K562 (cell line): ENCODE measurements at regions not wholly inside any gene's neighbourhood (a gene's known extent, or its start where the extent isn't known, plus 50 kb on each side); places are given as distances from the start of the nearest gene placed in this dataset.

Source experiments
- ATAC-seq: fragments of 200-7000 bp; cut with Tn5 transposase; 3 replicates; pipeline ENCODE4 v1.9.1; 2020; ENCODE audit warnings: moderate library complexity
- BruUV-seq: library from RNA; stranded (reverse); fragments of 400-500 nt; replicated peaks from 2 replicates; lab custom pipeline; 2021; lab: Mats Ljungman, UMichigan
- CTCF ChIA-PET: fragments of 300-600 bp; formaldehyde crosslinking; extraction: SDS; loops from one replicate; lab custom pipeline; 2021; ENCODE audit warnings: low intra/inter-chr PET ratio; lab: Yijun Ruan, JAX
- POLR2A ChIA-PET: fragments of 300-600, 350-650 bp; sonication (Branson Sonifier 250); formaldehyde crosslinking; extraction: SDS; loops from one replicate; lab custom pipeline; 2021; ENCODE audit warnings: antibody characterized with exemption, inconsistent platforms; lab: Yijun Ruan, JAX
- DNase-seq, 4 experiments: peaks; one replicate each; pipeline versions ENCODE4 v3.0.0 to v3.0.0-alpha.2; 2011 to 2018; ENCODE audit warnings: low spot score in 3 of 4, mixed read lengths in 3 of 4; ENCODE audit errors: extremely low read depth in 1 of 4
- FAIRE-seq: peaks from 2 replicates; lab custom pipeline; 2011; peaks lifted over from hg19 to GRCh38; lab: Jason Lieb, UNC
- H2AFZ ChIP-seq: 2 replicates; pipeline ENCODE4 v1.6.0; 2011; ENCODE audit warnings: low read depth, low read length, control low read depth, inconsistent platforms
- H3K27ac ChIP-seq: fragments of 200-600 bp; 3 replicates; pipeline ENCODE4 v1.8.0; 2011; ENCODE audit warnings: low read depth, mild to moderate bottlenecking, control low read depth, inconsistent platforms, low read length, moderate library complexity, mixed read lengths; ENCODE audit errors: extremely low read depth
- H3K27me3 ChIP-seq, 2 experiments: fragments of 300-600 bp in 1 of 2; 2 replicates in 1 of 2; 3 replicates in 1 of 2; pipeline versions ENCODE4 v1.6.0 to v1.8.0; 2011; ENCODE audit warnings: inconsistent platforms in 2 of 2, low read length in 2 of 2, mild to moderate bottlenecking in 1 of 2, mixed read lengths in 1 of 2, moderate library complexity in 1 of 2; ENCODE audit not compliant: control insufficient read depth in 2 of 2, insufficient read depth in 2 of 2
- H3K36me3 ChIP-seq: fragments of 300-600 bp; 3 replicates; pipeline ENCODE4 v1.8.0; 2011; ENCODE audit warnings: mild to moderate bottlenecking, low read length, inconsistent platforms; ENCODE audit not compliant: control insufficient read depth, insufficient read depth
- H3K4me1 ChIP-seq, 2 experiments: fragments of 200-600 bp in 1 of 2; replicated peaks in 1 of 2; 2 replicates in 1 of 2; 3 replicates in 1 of 2; pipeline versions ENCODE4 v1.5.1 to v1.8.0; 2011; ENCODE audit warnings: inconsistent platforms in 2 of 2, low read length in 2 of 2, mild to moderate bottlenecking in 1 of 2, mixed read lengths in 1 of 2, moderate library complexity in 1 of 2; ENCODE audit not compliant: control insufficient read depth in 2 of 2, insufficient read depth in 2 of 2
- H3K4me2 ChIP-seq: 2 replicates; pipeline ENCODE4 v1.6.1; 2011; ENCODE audit warnings: low read length, control low read depth, inconsistent platforms, mixed read lengths; ENCODE audit not compliant: insufficient read depth
- H3K4me3 ChIP-seq: fragments of 200-600 bp; sonication (generic), shearing (Covaris generic); 2 replicates; pipeline ENCODE4 v1.5.1; 2016; ENCODE audit warnings: control low read depth, inconsistent platforms
- H3K79me2 ChIP-seq: fragments of 200-600 bp; 3 replicates; pipeline ENCODE4 v1.8.0; 2011; ENCODE audit warnings: low read length, inconsistent platforms; ENCODE audit not compliant: control insufficient read depth, insufficient read depth
- H3K9ac ChIP-seq, 2 experiments: 2 replicates each; pipeline versions ENCODE4 v1.6.0 to v1.6.1; 2011; ENCODE audit warnings: low read depth in 2 of 2, low read length in 2 of 2, control low read depth in 1 of 2, inconsistent platforms in 1 of 2, mild to moderate bottlenecking in 1 of 2, mixed read lengths in 1 of 2; ENCODE audit not compliant: insufficient read depth in 1 of 2
- H3K9me1 ChIP-seq: one replicate; pipeline ENCODE4 v1.6.0; 2011; ENCODE audit warnings: inconsistent platforms, mild to moderate bottlenecking, low read length, moderate library complexity; ENCODE audit not compliant: control insufficient read depth, insufficient read depth
- H3K9me3 ChIP-seq: replicated peaks from 2 replicates; pipeline ENCODE4 v1.5.1; 2011; ENCODE audit warnings: low read depth, low read length, inconsistent platforms; ENCODE audit not compliant: control insufficient read depth, insufficient read depth
- H4K20me1 ChIP-seq: replicated peaks from 2 replicates; pipeline ENCODE4 v1.6.1; 2011; ENCODE audit warnings: low read length, inconsistent platforms, mixed read lengths; ENCODE audit not compliant: control insufficient read depth, insufficient read depth
- CREB1 ChIP-seq, 2 experiments: sonication (generic) in 1 of 2; formaldehyde crosslinking in 1 of 2; IDR thresholded peaks; 2 replicates each; pipeline versions ENCODE4 v1.6.1 to v1.8.0; 2012 to 2022; ENCODE audit warnings: inconsistent platforms in 1 of 2, mild to moderate bottlenecking in 1 of 2, missing genetic modification reagents in 1 of 2, moderate library complexity in 1 of 2
- ELF1 ChIP-seq: fragments of 200-800 bp; sonication (Bioruptor generic); IDR thresholded peaks from 2 replicates; pipeline ENCODE4 v1.6.1; 2016; ENCODE audit warnings: missing genetic modification characterization, missing compliant biosample characterization
- GATA2 ChIP-seq: sonication (generic); formaldehyde crosslinking; IDR thresholded peaks from 2 replicates; pipeline ENCODE4 v1.4.0; 2020; ENCODE audit warnings: mild to moderate bottlenecking, missing genetic modification reagents
- KHSRP ChIP-seq: fragments of 450-650 bp; IDR thresholded peaks from 2 replicates; pipeline ENCODE4 v1.6.1; 2017
- MYBL2 ChIP-seq, 2 experiments: fragments of 450-650 bp in 1 of 2; sonication (generic) in 1 of 2; formaldehyde crosslinking in 1 of 2; IDR thresholded peaks; 2 replicates each; pipeline versions ENCODE4 v1.6.1 to v1.8.1; 2017 to 2022; ENCODE audit warnings: borderline replicate concordance in 1 of 2, inconsistent platforms in 1 of 2, low read depth in 1 of 2, mild to moderate bottlenecking in 1 of 2, missing genetic modification reagents in 1 of 2, moderate library complexity in 1 of 2
- ZNF444 ChIP-seq: fragments of 250-450 bp; sonication (Bioruptor Pico); IDR thresholded peaks from 2 replicates; pipeline ENCODE4 v1.4.0; 2020; ENCODE audit warnings: mild to moderate bottlenecking, moderate library complexity
- WGBS: fragments of 100-300 bp; shearing (Covaris generic); methylation state at CpG from one replicate; pipeline ENCODE4 v1.1.6; 2016; ENCODE audit warnings: low coverage, mixed read lengths; ENCODE audit not compliant: insufficient coverage; ENCODE audit errors: missing lambda C conversion rate; 5-methylcytosine and 5-hydroxymethylcytosine counted together
- in situ Hi-C: fragments of 300-500 bp; cut with MboI; formaldehyde crosslinking; loops from 4 replicates; pipeline ENCODE4 v1.15.0; 2018; ENCODE audit warnings: inconsistent platforms, mixed read lengths
- intact Hi-C: fragments of 100-400 bp; cut with micrococcal nuclease; formaldehyde crosslinking; loops from 2 replicates; pipeline ENCODE4 v1.14.2; 2022
- TF ChIP-seq, protein P1 (sequence below): IDR thresholded peaks from 3 replicates; pipeline ENCODE4 v1.6.1; 2011; ENCODE audit warnings: borderline replicate concordance, mild to moderate bottlenecking, moderate library complexity; ENCODE audit not compliant: insufficient read length; ENCODE audit errors: extremely low read depth
- TF ChIP-seq, protein P2 (sequence below): sonication (generic); formaldehyde crosslinking; IDR thresholded peaks from 2 replicates; pipeline ENCODE4 v1.5.0; 2020; ENCODE audit warnings: missing genetic modification reagents
- TF ChIP-seq, protein P3 (sequence below): sonication (generic); formaldehyde crosslinking; IDR thresholded peaks from 2 replicates; pipeline ENCODE4 v1.8.0; 2022; ENCODE audit warnings: mild to moderate bottlenecking, missing genetic modification reagents
- TF ChIP-seq, protein P4 (sequence below): sonication (generic); formaldehyde crosslinking; IDR thresholded peaks from 2 replicates; pipeline ENCODE4 v1.8.0; 2022; ENCODE audit warnings: mild to moderate bottlenecking, low read depth, missing genetic modification reagents
- TF ChIP-seq, protein P5 (sequence below): sonication (generic); formaldehyde crosslinking; IDR thresholded peaks from 2 replicates; pipeline ENCODE4 v1.8.0; 2023; ENCODE audit warnings: mild to moderate bottlenecking, missing genetic modification reagents

DNA sequence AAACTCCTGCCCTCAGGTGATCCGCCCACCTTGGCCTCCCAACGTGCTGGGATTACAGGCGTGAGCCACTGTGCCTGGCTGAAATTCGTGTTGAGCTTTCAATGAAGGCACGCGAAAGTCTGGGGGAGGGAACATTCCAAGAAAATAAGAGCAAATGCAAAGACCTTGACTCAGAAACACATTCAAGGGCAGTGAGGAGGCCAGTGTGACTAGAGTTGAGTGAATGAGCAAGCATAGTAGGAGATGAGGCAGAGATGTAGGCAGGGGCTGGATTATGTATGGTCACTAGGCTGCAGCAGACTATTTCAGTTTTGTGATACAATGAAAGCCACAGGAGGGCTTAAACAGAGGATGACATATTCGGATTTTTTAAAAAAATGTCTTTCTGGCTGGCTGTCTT lies 67.0 kb downstream of the SCN11A start:
- no peak overlapping the region for H3K4me3 ChIP-seq
- no TSS peak for BruUV-seq
- FAIRE-seq: no peak
- H3K36me3 ChIP-seq: no peaks in the 10 kb centered on the region
- peaks cover 0 to 6% of the 10 kb centered on the region in 2 experiments; a peak in 2 of 5 replicates for H3K4me1 ChIP-seq
- POLR2A ChIA-PET: interaction anchor here (0.6 to 1.4 kb wide), 4 partner anchors 13 to 58 kb away, joined by 3 read pairs; no protein-coding TSS in a partner anchor
- H2AFZ ChIP-seq: no peak overlapping the region
- H3K9me1 ChIP-seq: no peaks in the 10 kb centered on the region
- intact Hi-C loops: loop anchor here (10.0 kb wide), 1 partner anchor 80 kb away; no protein-coding TSS in a partner anchor
- no peaks in the 10 kb centered on the region for H3K9me3 ChIP-seq
- H3K27me3 ChIP-seq: peaks cover 20 to 33% of the 10 kb centered on the region in 2 experiments; a peak in 4 of 5 replicates
- H4K20me1 ChIP-seq: no peaks in the 10 kb centered on the region
- ATAC-seq: no peak
- 2% methylated on average over 7 of the region's 7 CpGs for WGBS
- H3K4me2 ChIP-seq: no peak overlapping the region
- no peak overlapping the region for H3K27ac ChIP-seq
- in situ Hi-C loops: no loop called here
- no peaks in the 10 kb centered on the region for H3K79me2 ChIP-seq
- H3K9ac ChIP-seq: no peak overlapping the region
- CTCF ChIA-PET: no interaction called here
- no peak for DNase-seq
- TF ChIP-seq, protein P1, sequence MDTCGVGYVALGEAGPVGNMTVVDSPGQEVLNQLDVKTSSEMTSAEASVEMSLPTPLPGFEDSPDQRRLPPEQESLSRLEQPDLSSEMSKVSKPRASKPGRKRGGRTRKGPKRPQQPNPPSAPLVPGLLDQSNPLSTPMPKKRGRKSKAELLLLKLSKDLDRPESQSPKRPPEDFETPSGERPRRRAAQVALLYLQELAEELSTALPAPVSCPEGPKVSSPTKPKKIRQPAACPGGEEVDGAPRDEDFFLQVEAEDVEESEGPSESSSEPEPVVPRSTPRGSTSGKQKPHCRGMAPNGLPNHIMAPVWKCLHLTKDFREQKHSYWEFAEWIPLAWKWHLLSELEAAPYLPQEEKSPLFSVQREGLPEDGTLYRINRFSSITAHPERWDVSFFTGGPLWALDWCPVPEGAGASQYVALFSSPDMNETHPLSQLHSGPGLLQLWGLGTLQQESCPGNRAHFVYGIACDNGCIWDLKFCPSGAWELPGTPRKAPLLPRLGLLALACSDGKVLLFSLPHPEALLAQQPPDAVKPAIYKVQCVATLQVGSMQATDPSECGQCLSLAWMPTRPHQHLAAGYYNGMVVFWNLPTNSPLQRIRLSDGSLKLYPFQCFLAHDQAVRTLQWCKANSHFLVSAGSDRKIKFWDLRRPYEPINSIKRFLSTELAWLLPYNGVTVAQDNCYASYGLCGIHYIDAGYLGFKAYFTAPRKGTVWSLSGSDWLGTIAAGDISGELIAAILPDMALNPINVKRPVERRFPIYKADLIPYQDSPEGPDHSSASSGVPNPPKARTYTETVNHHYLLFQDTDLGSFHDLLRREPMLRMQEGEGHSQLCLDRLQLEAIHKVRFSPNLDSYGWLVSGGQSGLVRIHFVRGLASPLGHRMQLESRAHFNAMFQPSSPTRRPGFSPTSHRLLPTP: no peak
- no peak for TF ChIP-seq KHSRP
- TF ChIP-seq, protein P2, sequence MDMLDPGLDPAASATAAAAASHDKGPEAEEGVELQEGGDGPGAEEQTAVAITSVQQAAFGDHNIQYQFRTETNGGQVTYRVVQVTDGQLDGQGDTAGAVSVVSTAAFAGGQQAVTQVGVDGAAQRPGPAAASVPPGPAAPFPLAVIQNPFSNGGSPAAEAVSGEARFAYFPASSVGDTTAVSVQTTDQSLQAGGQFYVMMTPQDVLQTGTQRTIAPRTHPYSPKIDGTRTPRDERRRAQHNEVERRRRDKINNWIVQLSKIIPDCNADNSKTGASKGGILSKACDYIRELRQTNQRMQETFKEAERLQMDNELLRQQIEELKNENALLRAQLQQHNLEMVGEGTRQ (CRISPR knock-in tag): no peak
- TF ChIP-seq MYBL2 (IDR thresholded peaks at IDR 0.05; ENCODE audit: low read depth): no peak
- no peak for TF ChIP-seq MYBL2 (CRISPR knock-in tag; IDR thresholded peaks at IDR 0.05; ENCODE audit: borderline replicate concordance)
- no peak for TF ChIP-seq ELF1 (tag)
- TF ChIP-seq CREB1 (IDR thresholded peaks at IDR 0.05): no peak
- TF ChIP-seq CREB1 (CRISPR knock-in tag; IDR thresholded peaks at IDR 0.05): no peak
- no peak for TF ChIP-seq GATA2 (CRISPR knock-in tag)
- TF ChIP-seq, protein P3, sequence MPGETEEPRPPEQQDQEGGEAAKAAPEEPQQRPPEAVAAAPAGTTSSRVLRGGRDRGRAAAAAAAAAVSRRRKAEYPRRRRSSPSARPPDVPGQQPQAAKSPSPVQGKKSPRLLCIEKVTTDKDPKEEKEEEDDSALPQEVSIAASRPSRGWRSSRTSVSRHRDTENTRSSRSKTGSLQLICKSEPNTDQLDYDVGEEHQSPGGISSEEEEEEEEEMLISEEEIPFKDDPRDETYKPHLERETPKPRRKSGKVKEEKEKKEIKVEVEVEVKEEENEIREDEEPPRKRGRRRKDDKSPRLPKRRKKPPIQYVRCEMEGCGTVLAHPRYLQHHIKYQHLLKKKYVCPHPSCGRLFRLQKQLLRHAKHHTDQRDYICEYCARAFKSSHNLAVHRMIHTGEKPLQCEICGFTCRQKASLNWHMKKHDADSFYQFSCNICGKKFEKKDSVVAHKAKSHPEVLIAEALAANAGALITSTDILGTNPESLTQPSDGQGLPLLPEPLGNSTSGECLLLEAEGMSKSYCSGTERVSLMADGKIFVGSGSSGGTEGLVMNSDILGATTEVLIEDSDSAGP (CRISPR knock-in tag): no peak
- TF ChIP-seq, protein P4, sequence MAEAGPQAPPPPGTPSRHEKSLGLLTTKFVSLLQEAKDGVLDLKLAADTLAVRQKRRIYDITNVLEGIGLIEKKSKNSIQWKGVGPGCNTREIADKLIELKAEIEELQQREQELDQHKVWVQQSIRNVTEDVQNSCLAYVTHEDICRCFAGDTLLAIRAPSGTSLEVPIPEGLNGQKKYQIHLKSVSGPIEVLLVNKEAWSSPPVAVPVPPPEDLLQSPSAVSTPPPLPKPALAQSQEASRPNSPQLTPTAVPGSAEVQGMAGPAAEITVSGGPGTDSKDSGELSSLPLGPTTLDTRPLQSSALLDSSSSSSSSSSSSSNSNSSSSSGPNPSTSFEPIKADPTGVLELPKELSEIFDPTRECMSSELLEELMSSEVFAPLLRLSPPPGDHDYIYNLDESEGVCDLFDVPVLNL (CRISPR knock-in tag): no peak
- no peak for TF ChIP-seq ZNF444
- TF ChIP-seq, protein P5, sequence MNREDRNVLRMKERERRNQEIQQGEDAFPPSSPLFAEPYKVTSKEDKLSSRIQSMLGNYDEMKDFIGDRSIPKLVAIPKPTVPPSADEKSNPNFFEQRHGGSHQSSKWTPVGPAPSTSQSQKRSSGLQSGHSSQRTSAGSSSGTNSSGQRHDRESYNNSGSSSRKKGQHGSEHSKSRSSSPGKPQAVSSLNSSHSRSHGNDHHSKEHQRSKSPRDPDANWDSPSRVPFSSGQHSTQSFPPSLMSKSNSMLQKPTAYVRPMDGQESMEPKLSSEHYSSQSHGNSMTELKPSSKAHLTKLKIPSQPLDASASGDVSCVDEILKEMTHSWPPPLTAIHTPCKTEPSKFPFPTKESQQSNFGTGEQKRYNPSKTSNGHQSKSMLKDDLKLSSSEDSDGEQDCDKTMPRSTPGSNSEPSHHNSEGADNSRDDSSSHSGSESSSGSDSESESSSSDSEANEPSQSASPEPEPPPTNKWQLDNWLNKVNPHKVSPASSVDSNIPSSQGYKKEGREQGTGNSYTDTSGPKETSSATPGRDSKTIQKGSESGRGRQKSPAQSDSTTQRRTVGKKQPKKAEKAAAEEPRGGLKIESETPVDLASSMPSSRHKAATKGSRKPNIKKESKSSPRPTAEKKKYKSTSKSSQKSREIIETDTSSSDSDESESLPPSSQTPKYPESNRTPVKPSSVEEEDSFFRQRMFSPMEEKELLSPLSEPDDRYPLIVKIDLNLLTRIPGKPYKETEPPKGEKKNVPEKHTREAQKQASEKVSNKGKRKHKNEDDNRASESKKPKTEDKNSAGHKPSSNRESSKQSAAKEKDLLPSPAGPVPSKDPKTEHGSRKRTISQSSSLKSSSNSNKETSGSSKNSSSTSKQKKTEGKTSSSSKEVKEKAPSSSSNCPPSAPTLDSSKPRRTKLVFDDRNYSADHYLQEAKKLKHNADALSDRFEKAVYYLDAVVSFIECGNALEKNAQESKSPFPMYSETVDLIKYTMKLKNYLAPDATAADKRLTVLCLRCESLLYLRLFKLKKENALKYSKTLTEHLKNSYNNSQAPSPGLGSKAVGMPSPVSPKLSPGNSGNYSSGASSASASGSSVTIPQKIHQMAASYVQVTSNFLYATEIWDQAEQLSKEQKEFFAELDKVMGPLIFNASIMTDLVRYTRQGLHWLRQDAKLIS: no peak
